B cell (primary cell): ENCODE measurements at regions not wholly inside any gene's neighbourhood (a gene's known extent, or its start where the extent isn't known, plus 50 kb on each side); places are given as distances from the start of the nearest gene placed in this dataset.
"Not testable (repeated sequence)": the region's sequence is repeated elsewhere in the genome, so short reads cannot be mapped to it uniquely, and the experiment has no call there.

Experiments used
- ATAC-seq: fragments of 200-7000 bp; cut with Tn5 transposase; one replicate; pipeline ENCODE4 v1.10.0; 2021; ENCODE audit warnings: low read depth, mild to moderate bottlenecking, moderate number of reproducible peaks, moderate library complexity
- CTCF ChIA-PET: fragments of 350-600 bp; sonication (Branson Sonifier 250); formaldehyde crosslinking; loops from one replicate; lab custom pipeline; 2021; ENCODE audit warnings: antibody characterized with exemption, inconsistent platforms; lab: Charles Lee
- POLR2A ChIA-PET: fragments of 350-600 bp; sonication (Branson Sonifier 250); formaldehyde crosslinking; loops from one replicate; lab custom pipeline; 2021; ENCODE audit warnings: antibody characterized with exemption; lab: Charles Lee
- DNase-seq: peaks from one replicate; pipeline ENCODE4 v3.0.0; 2013
- H2AFZ ChIP-seq: 2 replicates; pipeline ENCODE4 v1.6.1; 2012; ENCODE audit warnings: mild to moderate bottlenecking, low read depth, low read length; ENCODE audit not compliant: insufficient read depth, poor library complexity, severe bottlenecking
- H3K27ac ChIP-seq, 2 donors: 1 replicate in 1 of 2; 2 replicates in 1 of 2; pipeline ENCODE4 v1.5.1; 2012 to 2013; ENCODE audit warnings: low read length in 2 of 2, mild to moderate bottlenecking in 2 of 2, moderate library complexity in 1 of 2
- H3K27me3 ChIP-seq, 4 experiments: fragments of 200-600 bp in 1 of 4; sonication (generic) in 1 of 4; replicated peaks in 1 of 4; 1 replicate in 2 of 4; 2 replicates in 2 of 4; pipeline versions ENCODE4 v1.6.1 to v1.7.0; 2013 to 2016; ENCODE audit warnings: low read length in 3 of 4, mild to moderate bottlenecking in 2 of 4, mixed read lengths in 1 of 4, moderate library complexity in 1 of 4; ENCODE audit not compliant: insufficient read depth in 4 of 4, control insufficient read depth in 3 of 4; ENCODE audit errors: control extremely low read depth in 1 of 4
- H3K36me3 ChIP-seq, 2 experiments: replicated peaks in 1 of 2; 1 replicate in 1 of 2; 2 replicates in 1 of 2; pipeline versions ENCODE4 v1.6.1 to v1.7.1; 2013; ENCODE audit warnings: low read length in 1 of 2; ENCODE audit not compliant: insufficient read depth in 2 of 2, control insufficient read depth in 1 of 2; ENCODE audit errors: control extremely low read depth in 1 of 2, extremely low read depth in 1 of 2
- H3K4me1 ChIP-seq, 2 donors: fragments of 200-600 bp in 1 of 2; sonication (generic) in 1 of 2; 1 replicate in 1 of 2; 2 replicates in 1 of 2; pipeline versions ENCODE4 v1.5.1 to v1.6.1; 2013 to 2017; ENCODE audit warnings: low read length in 2 of 2; ENCODE audit not compliant: control insufficient read depth in 2 of 2, insufficient read depth in 2 of 2
- H3K4me2 ChIP-seq: replicated peaks from 2 replicates; pipeline ENCODE3; 2012; ENCODE audit warnings: mild to moderate bottlenecking, low read depth, low read length; ENCODE audit not compliant: poor library complexity, severe bottlenecking
- H3K4me3 ChIP-seq, 5 experiments: fragments of 200-600 bp in 1 of 5; sonication (generic) in 1 of 5; 1 replicate in 3 of 5; 2 replicates in 2 of 5; pipeline versions ENCODE4 v1.5.1 to v1.7.0; 2011 to 2016; ENCODE audit warnings: low read length in 4 of 5, mild to moderate bottlenecking in 4 of 5, low read depth in 2 of 5, control low read depth in 1 of 5, moderate library complexity in 1 of 5; ENCODE audit not compliant: insufficient read depth in 1 of 5; ENCODE audit errors: control extremely low read depth in 1 of 5, extremely low read depth in 1 of 5
- H3K79me2 ChIP-seq: fragments of 200-600 bp; sonication (generic); one replicate; pipeline ENCODE4 v1.6.0; 2016; ENCODE audit warnings: low read length; ENCODE audit not compliant: control insufficient read depth, insufficient read depth
- H3K9ac ChIP-seq: fragments of 200-600 bp; sonication (generic); 2 replicates; pipeline ENCODE4 v1.6.1; 2017; ENCODE audit warnings: mild to moderate bottlenecking, low read length, moderate library complexity
- H3K9me3 ChIP-seq, 3 donors: one replicate each; pipeline versions ENCODE4 v1.6.1 to v1.7.1; 2013; ENCODE audit warnings: low read length in 2 of 3; ENCODE audit not compliant: control insufficient read depth in 2 of 3, insufficient read depth in 1 of 3; ENCODE audit errors: control extremely low read depth in 1 of 3
- H4K20me1 ChIP-seq: 2 replicates; pipeline ENCODE4 v1.6.0; 2012; ENCODE audit warnings: mild to moderate bottlenecking, low read length; ENCODE audit not compliant: insufficient read depth, control insufficient read depth, poor library complexity, severe bottlenecking
- H3K27ac Mint-ChIP-seq: one replicate; pipeline ENCODE4 v1.8.0; 2021; ENCODE audit warnings: mixed read lengths
- H3K27me3 Mint-ChIP-seq: one replicate; pipeline ENCODE4 v1.8.0; 2021; ENCODE audit warnings: mixed read lengths
- H3K4me1 Mint-ChIP-seq: one replicate; pipeline ENCODE4 v1.8.0; 2021; ENCODE audit warnings: mixed read lengths
- H3K4me3 Mint-ChIP-seq: one replicate; pipeline ENCODE4 v1.8.0; 2021; ENCODE audit warnings: mixed read lengths
- H3K9me3 Mint-ChIP-seq: one replicate; pipeline ENCODE4 v1.8.0; 2022; ENCODE audit warnings: mixed read lengths; ENCODE audit not compliant: insufficient read depth
- WGBS: methylation state at CpG from one replicate; pipeline ENCODE4 v1.1.5; 2013; ENCODE audit warnings: missing lambda C conversion rate; ENCODE audit not compliant: insufficient coverage; 5-methylcytosine and 5-hydroxymethylcytosine counted together
- intact Hi-C: fragments of 100-400 bp; cut with micrococcal nuclease; formaldehyde crosslinking; loops from one replicate; pipeline ENCODE4 v1.10.0; 2022

DNA sequence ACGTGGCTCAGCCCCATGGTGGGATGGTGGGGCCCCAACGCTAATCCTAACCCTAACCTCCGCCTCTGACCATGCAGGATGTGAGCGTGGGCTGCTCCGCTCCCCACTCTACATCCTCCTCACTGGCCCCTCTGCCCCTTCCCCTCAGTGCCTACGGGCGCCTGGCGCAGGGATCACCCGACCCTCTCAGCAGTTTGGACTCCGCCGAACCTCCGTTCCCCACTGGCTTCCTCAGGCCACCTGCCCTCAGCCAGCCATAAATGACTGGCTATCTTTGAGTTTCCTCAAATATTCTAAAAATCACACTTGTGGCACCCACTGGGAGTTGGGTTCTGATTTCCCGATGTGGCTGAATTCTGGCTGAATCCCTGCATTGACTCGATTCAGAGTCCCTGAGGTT, 154.2 kb downstream of the NPIPB11 start:
- peaks cover 10% of the 10 kb centered on the region for H3K4me1 Mint-ChIP-seq
- peaks cover 0 to 22% (median 0%) of the 10 kb centered on the region in 3 donors for H3K9me3 ChIP-seq
- H3K27me3 Mint-ChIP-seq, H3K36me3 ChIP-seq, H3K9me3 Mint-ChIP-seq, H3K4me3 ChIP-seq, H4K20me1 ChIP-seq, H2AFZ ChIP-seq, DNase-seq, intact Hi-C loops, H3K79me2 ChIP-seq, H3K27me3 ChIP-seq, POLR2A ChIA-PET, H3K9ac ChIP-seq, ATAC-seq, H3K4me3 Mint-ChIP-seq, CTCF ChIA-PET, H3K27ac Mint-ChIP-seq, H3K4me2 ChIP-seq, H3K27ac ChIP-seq, H3K4me1 ChIP-seq: not testable (repeated sequence)
- 89% methylated on average over 10 of the region's 14 CpGs for WGBS

DNA sequence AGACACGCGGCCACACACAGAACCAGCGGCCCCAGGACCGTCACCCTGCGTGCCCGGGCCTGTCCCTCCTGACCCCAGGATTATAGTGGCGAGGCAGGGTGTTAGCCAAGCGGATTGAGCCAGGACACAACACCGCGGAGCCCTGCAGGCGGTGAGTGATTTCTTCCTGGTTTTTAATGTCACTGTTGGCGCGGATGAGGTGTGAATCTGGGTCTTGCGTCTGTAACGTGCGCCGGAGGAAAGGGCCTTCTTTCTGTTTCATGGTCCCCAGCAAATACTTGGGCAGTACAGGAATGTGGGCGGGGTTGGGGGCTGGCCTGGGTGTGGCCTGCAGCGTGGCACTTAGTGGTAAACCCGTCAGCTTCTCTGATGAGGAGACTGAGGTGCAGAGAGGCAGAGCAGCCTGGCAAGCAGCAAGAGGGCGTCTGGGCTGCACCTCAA, 154.9 kb downstream of the NPIPB11 start:
- H3K4me1 Mint-ChIP-seq = peaks cover 10% of the 10 kb centered on the region
- H3K36me3 ChIP-seq, H3K9ac ChIP-seq, H3K4me1 ChIP-seq, H3K9me3 Mint-ChIP-seq, H3K4me3 Mint-ChIP-seq, H3K27ac ChIP-seq, POLR2A ChIA-PET, H3K4me2 ChIP-seq, H3K27ac Mint-ChIP-seq, DNase-seq, ATAC-seq, H2AFZ ChIP-seq, H3K4me3 ChIP-seq, CTCF ChIA-PET, H3K27me3 ChIP-seq, intact Hi-C loops, H3K79me2 ChIP-seq, H4K20me1 ChIP-seq, H3K27me3 Mint-ChIP-seq: not testable (repeated sequence)
- peaks cover 0 to 23% (median 0%) of the 10 kb centered on the region in 3 donors for H3K9me3 ChIP-seq
- 92% methylated on average over 17 of the region's 21 CpGs for WGBS

DNA sequence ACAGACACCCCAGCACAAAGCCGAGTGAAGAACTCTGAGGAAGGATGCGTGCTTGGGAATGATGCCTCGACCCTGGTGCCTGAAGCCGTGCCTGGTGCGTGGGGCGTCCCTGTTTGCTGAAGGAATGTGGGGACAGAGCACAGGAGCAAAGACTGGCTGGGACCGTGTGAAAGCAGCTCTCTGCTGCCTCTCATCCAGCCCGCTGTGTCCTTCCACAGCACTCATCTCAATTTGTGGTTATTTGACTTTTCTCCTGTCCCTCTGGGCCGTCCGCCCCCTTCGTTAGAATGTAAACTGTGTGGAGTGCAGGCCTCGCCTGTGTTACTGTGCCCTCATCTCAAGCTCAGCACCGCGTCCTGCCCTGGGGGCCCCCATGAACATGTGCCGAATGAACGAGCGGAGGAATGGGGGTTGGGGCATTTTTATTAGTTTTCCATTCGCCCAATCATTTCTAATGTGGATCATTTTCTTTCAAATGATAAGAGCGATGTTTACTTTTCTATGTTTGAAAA, 155.5 kb downstream of the NPIPB11 start:
- H3K4me1 ChIP-seq, DNase-seq, H4K20me1 ChIP-seq, H3K27me3 Mint-ChIP-seq, H3K9me3 Mint-ChIP-seq, intact Hi-C loops, H3K4me3 ChIP-seq, H3K9ac ChIP-seq, H3K27me3 ChIP-seq, H3K79me2 ChIP-seq, H2AFZ ChIP-seq, H3K27ac ChIP-seq, H3K27ac Mint-ChIP-seq, ATAC-seq, H3K4me2 ChIP-seq, CTCF ChIA-PET, H3K36me3 ChIP-seq, POLR2A ChIA-PET, H3K4me3 Mint-ChIP-seq: not testable (repeated sequence)
- 99% methylated on average over 9 of the region's 19 CpGs for WGBS
- H3K9me3 ChIP-seq = peaks cover 0 to 25% (median 0%) of the 10 kb centered on the region in 3 donors
- peaks cover 10% of the 10 kb centered on the region for H3K4me1 Mint-ChIP-seq

GRCh38 chr16:29250469-29250868, 156.0 kb downstream of the NPIPB11 start:
- POLR2A ChIA-PET, H3K27ac Mint-ChIP-seq, DNase-seq, H3K9ac ChIP-seq, H3K27me3 Mint-ChIP-seq, H3K4me3 Mint-ChIP-seq, H3K27ac ChIP-seq, H3K9me3 Mint-ChIP-seq, H3K27me3 ChIP-seq, intact Hi-C loops, H3K79me2 ChIP-seq, CTCF ChIA-PET, H3K36me3 ChIP-seq, H4K20me1 ChIP-seq, ATAC-seq, H2AFZ ChIP-seq, H3K4me1 ChIP-seq, H3K4me2 ChIP-seq, H3K4me3 ChIP-seq: not testable (repeated sequence)
- H3K4me1 Mint-ChIP-seq = peaks cover 10% of the 10 kb centered on the region
- 92% methylated on average over 3 of the region's 3 CpGs for WGBS
- H3K9me3 ChIP-seq = peaks cover 0 to 28% (median 0%) of the 10 kb centered on the region in 3 donors
